Parathyroid adenoma (tissue), 2 donors: ENCODE measurements at regions not wholly inside any gene's neighbourhood (a gene's known extent, or its start where the extent isn't known, plus 50 kb on each side); places are given as distances from the start of the nearest gene placed in this dataset.
"Not testable (repeated sequence)": the region's sequence is repeated elsewhere in the genome, so short reads cannot be mapped to it uniquely, and the experiment has no call there.

ENCODE experiments used
- H2AFZ ChIP-seq: fragments of 300-600 bp; sonication (generic); one replicate; pipeline ENCODE4 v1.7.0; 2017; ENCODE audit warnings: antibody characterized with exemption, mild to moderate bottlenecking
- H3K27ac ChIP-seq: fragments of 300-600 bp; sonication (generic); one replicate; pipeline ENCODE4 v1.7.0; 2017
- H3K27me3 ChIP-seq: fragments of 300-600 bp; sonication (generic); one replicate; pipeline ENCODE4 v1.7.0; 2017; ENCODE audit warnings: low read length; ENCODE audit not compliant: control insufficient read depth, insufficient read depth
- H3K36me3 ChIP-seq: fragments of 300-600 bp; sonication (generic); one replicate; pipeline ENCODE4 v1.7.0; 2017; ENCODE audit warnings: low read length; ENCODE audit not compliant: control insufficient read depth, insufficient read depth
- H3K4me1 ChIP-seq: fragments of 300-600 bp; sonication (generic); one replicate; pipeline ENCODE4 v1.7.0; 2017; ENCODE audit warnings: control low read depth
- H3K4me2 ChIP-seq: fragments of 300-600 bp; sonication (generic); one replicate; pipeline ENCODE4 v1.7.0; 2017; ENCODE audit warnings: low read length
- H3K4me3 ChIP-seq: fragments of 300-600 bp; sonication (generic); one replicate; pipeline ENCODE4 v1.7.0; 2017; ENCODE audit warnings: low read depth, low read length
- H3K79me2 ChIP-seq: fragments of 300-600 bp; sonication (generic); one replicate; pipeline ENCODE4 v1.7.0; 2017; ENCODE audit warnings: control low read depth
- H3K9ac ChIP-seq: fragments of 300-600 bp; sonication (generic); one replicate; pipeline ENCODE4 v1.7.0; 2017; ENCODE audit warnings: mild to moderate bottlenecking
- H3K9me3 ChIP-seq: fragments of 300-600 bp; sonication (generic); one replicate; pipeline ENCODE4 v1.7.0; 2017; ENCODE audit warnings: low read length; ENCODE audit not compliant: control insufficient read depth
- TF ChIP-seq, protein P1 (sequence below): fragments of 300-600 bp; sonication (generic); IDR thresholded peaks from one replicate; pipeline ENCODE4 v1.7.0; 2017; ENCODE audit warnings: antibody characterized with exemption, mild to moderate bottlenecking
- donor health status: primary hyperparathyroidism.

DNA sequence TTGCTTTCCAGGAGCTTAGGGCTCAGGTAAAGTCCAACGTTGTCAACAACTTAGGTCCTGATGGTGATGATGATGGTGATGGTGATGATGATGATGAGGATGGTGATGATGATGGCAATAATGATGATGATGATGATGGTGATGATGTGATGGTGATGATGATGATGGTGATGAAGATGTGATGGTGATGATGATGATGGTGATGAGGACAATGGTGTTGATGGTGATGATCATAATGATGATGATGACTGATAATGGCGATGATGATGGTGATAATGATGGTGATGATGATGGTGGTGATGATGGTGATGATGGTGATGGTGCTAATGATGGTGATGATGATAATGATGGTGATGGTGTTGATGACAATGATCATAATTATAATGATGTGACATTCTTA lies 750.2 kb downstream of the TBC1D22A start:
- Histone ChIP-seq H3K27ac (no peak overlapping the region), H2AFZ (no peak overlapping the region), H3K9me3 (no peaks in the 10 kb centered on the region), H3K27me3 (no peaks in the 10 kb centered on the region), H3K9ac (no peak overlapping the region), H3K79me2 (no peaks in the 10 kb centered on the region), H3K4me1 (no peaks in the 10 kb centered on the region), H3K36me3 (no peaks in the 10 kb centered on the region), H3K4me2 (no peak overlapping the region), H3K4me3 (no peak overlapping the region)
- TF ChIP-seq, protein P1, sequence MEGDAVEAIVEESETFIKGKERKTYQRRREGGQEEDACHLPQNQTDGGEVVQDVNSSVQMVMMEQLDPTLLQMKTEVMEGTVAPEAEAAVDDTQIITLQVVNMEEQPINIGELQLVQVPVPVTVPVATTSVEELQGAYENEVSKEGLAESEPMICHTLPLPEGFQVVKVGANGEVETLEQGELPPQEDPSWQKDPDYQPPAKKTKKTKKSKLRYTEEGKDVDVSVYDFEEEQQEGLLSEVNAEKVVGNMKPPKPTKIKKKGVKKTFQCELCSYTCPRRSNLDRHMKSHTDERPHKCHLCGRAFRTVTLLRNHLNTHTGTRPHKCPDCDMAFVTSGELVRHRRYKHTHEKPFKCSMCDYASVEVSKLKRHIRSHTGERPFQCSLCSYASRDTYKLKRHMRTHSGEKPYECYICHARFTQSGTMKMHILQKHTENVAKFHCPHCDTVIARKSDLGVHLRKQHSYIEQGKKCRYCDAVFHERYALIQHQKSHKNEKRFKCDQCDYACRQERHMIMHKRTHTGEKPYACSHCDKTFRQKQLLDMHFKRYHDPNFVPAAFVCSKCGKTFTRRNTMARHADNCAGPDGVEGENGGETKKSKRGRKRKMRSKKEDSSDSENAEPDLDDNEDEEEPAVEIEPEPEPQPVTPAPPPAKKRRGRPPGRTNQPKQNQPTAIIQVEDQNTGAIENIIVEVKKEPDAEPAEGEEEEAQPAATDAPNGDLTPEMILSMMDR: no peak

DNA sequence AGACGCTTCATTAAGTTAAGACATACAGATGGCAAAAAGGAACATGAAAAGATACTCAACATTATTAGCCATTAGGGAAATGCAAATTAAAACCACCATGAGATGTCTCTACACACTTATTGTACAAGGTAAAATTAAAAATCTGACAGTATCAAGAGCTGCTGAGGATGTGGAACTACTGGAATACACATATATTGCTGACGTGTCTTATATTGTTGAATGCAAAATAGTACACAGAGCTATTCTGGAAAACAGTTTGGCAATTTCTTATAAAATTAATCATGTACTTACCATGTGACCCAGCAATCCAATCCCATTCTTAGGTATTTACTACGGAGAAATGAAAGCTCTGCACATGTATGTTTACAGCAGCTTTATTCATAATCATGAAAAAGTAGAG lies 742.5 kb downstream of the TBC1D22A start:
- no peak overlapping the region for H2AFZ ChIP-seq
- no peaks in the 10 kb centered on the region for H3K36me3 ChIP-seq
- H3K4me2 ChIP-seq: no peak overlapping the region
- TF ChIP-seq, protein P1: no peak
- H3K9ac ChIP-seq: no peak overlapping the region
- H3K27me3 ChIP-seq: no peaks in the 10 kb centered on the region
- H3K27ac ChIP-seq: no peak overlapping the region
- no peaks in the 10 kb centered on the region for H3K79me2 ChIP-seq
- H3K9me3 ChIP-seq: no peaks in the 10 kb centered on the region
- no peaks in the 10 kb centered on the region for H3K4me1 ChIP-seq
- no peak overlapping the region for H3K4me3 ChIP-seq

DNA sequence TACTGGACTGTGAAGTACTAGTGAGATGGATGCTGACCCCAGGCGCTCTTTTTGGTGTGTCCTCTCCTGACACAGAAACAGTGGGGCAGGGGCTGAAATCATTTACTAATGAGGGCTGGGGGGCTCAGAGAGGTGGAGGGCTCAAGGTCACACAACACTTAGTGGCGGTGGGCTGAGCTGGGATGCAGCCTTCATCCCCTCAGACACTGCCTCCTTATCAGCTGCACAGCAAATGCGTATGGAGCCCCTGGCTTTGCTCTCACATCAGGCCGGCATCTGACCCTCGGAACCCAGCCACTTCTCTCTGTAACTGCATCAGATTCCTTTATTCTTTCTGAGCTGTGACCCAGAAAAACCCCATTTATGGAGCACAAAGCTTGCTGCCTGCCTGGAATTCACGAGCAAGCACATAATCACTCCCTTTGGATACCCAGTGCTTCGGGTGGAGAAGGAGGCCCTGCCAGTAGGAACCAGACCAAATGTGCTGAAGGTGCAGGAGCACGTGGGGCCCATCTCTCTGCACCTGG lies 736.6 kb downstream of the TBC1D22A start:
- Histone ChIP-seq H3K36me3 (no peaks in the 10 kb centered on the region), H3K79me2 (no peaks in the 10 kb centered on the region), H3K27ac (no peak overlapping the region), H2AFZ (no peak overlapping the region), H3K4me1 (no peaks in the 10 kb centered on the region), H3K9ac (no peak overlapping the region), H3K9me3 (no peaks in the 10 kb centered on the region), H3K27me3 (no peaks in the 10 kb centered on the region), H3K4me3 (no peak overlapping the region), H3K4me2 (no peak overlapping the region)
- TF ChIP-seq, protein P1: no peak

DNA sequence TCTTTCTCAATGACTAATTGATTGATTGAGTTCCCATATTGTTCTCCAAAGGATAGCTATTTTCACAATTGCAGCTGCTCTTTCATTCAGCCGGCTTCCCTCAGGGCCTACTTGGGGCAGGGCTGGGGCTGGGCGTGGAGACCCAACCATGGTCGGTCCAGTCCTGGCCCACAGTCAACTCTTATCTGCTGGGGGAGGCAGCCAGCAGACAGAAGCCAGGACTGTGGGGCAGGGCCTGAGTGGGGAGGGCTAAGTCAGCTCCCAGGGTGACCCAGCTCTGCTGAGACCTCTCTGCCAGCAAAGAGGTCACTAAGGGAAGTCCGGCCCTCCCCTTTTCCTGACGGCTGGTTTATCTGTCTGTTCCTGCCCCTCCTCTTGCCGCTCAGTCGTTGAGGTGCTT lies 735.2 kb downstream of the TBC1D22A start:
- no peak overlapping the region for H3K27ac ChIP-seq
- peak overlapping the region; percentile 38 for H2AFZ ChIP-seq
- no peaks in the 10 kb centered on the region for H3K79me2 ChIP-seq
- H3K4me2 ChIP-seq: no peak overlapping the region
- no peak overlapping the region for H3K4me3 ChIP-seq
- no peak overlapping the region for H3K9ac ChIP-seq
- H3K4me1 ChIP-seq: no peaks in the 10 kb centered on the region
- no peaks in the 10 kb centered on the region for H3K27me3 ChIP-seq
- TF ChIP-seq, protein P1: no peak
- H3K9me3 ChIP-seq: no peaks in the 10 kb centered on the region
- H3K36me3 ChIP-seq: no peaks in the 10 kb centered on the region

DNA sequence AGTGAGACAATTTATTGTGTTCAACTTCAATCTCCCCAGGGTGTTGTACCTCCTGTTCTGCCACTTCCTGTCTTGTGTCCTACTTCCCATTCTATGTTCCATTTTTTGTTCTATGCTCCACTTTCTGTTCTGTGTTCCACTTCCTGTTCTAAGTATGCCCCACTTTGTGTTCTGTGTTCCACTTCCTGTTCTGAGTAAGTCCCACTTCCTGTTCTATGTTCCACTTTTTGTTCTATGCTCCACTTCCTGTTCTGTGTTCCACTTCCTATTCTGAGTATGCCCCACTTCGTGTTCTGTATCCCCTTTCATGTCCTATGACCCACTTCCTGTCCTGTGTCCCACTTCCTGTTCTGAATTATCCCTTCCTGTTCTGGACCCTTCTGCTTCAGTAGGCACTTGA lies 732.7 kb downstream of the TBC1D22A start:
- no peaks in the 10 kb centered on the region for H3K36me3 ChIP-seq
- no peak overlapping the region for H3K9ac ChIP-seq
- TF ChIP-seq, protein P1: no peak
- H3K9me3 ChIP-seq: no peaks in the 10 kb centered on the region
- no peaks in the 10 kb centered on the region for H3K27me3 ChIP-seq
- no peaks in the 10 kb centered on the region for H3K4me1 ChIP-seq
- no peaks in the 10 kb centered on the region for H3K79me2 ChIP-seq
- H3K4me3 ChIP-seq: no peak overlapping the region
- no peak overlapping the region for H3K27ac ChIP-seq
- H3K4me2 ChIP-seq: no peak overlapping the region
- no peak overlapping the region for H2AFZ ChIP-seq

DNA sequence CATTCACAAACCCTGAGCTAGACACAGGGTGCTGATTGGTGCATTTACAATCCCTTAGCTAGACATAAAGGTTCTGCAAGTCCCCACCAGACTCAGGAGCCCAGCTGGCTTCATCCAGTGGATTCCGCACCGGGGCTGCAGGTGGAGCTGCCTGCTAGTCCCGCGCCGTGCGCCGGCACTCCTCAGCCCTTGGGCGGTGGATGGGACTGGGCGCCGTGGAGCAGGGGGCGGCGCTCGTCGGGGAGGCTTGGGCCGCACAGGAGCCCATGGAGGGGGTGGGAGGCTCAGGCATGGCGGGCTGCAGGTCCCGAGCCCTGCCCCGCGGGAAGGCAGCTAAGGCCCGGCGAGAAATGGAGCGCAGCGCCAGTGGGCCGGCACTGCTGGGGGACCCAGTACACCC lies 725.7 kb downstream of the TBC1D22A start:
- H3K9ac ChIP-seq, H3K9me3 ChIP-seq, H3K79me2 ChIP-seq, H3K27me3 ChIP-seq, H3K4me1 ChIP-seq, H3K4me3 ChIP-seq, H3K27ac ChIP-seq, H3K36me3 ChIP-seq, H2AFZ ChIP-seq, H3K4me2 ChIP-seq: not testable (repeated sequence)
